PC-9 (cell line): ENCODE measurements at regions not wholly inside any gene's neighbourhood (a gene's known extent, or its start where the extent isn't known, plus 50 kb on each side); places are given as distances from the start of the nearest gene placed in this dataset.

Source experiments
- CTCF ChIP-seq: fragments of 200-600 bp; sonication (generic); conservative IDR thresholded peaks from 2 replicates; pipeline ENCODE4 v1.6.1; 2017; ENCODE audit warnings: mixed run types, antibody characterized with exemption, mild to moderate bottlenecking, moderate library complexity
- EZH2 ChIP-seq: fragments of 200-600 bp; sonication (generic); IDR thresholded peaks from 2 replicates; pipeline ENCODE4 v1.8.0; 2017; ENCODE audit warnings: antibody characterized with exemption, low read depth

- TF ChIP-seq CTCF (no peak), EZH2 (no peak)
Measured at GRCh38 chr16:17917316-17918019, 419.1 kb downstream of the NPIPA8 start.
